ENCODE measurements at regions not wholly inside any gene's neighbourhood (a gene's known extent, or its start where the extent isn't known, plus 50 kb on each side); places are given as distances from the start of the nearest gene placed in this dataset.

DNA sequence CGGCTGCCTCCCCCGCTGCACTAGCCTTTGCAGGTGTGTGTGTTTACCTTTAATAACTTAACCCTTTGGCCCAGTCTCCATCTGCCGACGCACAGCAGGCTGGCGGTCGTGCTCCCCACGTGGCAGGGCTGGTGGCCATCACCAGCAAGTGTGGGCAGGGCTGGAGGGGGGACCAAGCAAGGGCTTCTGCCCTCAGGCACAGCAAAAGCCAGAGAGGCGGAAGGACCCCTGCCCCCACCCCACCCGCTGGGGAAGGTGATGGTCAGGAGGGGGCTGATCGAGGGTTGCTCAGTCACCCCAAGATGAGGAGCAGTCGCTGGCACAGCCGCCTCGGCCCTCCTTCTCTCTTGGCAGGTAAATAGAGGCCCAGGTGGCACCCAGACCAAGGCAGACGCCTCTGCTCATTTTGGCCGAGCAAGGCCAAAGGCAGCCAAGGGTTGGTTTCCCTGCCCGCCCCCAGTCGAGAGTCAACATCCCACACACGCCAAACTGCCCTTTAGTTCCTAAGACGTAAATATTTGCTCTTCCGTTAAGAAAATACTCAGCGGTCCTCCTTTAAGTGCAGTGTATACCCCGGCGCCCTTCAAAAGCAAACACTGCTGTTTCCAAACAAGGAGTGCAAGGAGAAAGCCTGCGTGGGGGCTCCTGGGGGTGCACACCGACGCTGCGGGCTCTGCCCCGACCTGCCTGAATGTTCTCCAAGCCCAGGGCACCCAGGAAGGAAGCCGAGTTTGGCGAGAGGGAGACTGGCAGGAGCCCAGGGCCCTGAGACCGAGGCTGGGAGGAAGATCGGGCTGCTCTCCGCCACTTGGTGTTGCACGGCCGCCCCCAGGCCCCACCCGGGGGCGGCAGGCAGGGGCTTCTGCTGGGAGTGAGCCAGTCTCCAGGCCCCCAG, 82.7 kb downstream of the SIK1 start:
- peak overlapping the region; percentile 20 to 85 for H3K27ac ChIP-seq
- peaks cover 4 to 46% of the 10 kb centered on the region in 2 donors for H3K4me1 ChIP-seq

DNA sequence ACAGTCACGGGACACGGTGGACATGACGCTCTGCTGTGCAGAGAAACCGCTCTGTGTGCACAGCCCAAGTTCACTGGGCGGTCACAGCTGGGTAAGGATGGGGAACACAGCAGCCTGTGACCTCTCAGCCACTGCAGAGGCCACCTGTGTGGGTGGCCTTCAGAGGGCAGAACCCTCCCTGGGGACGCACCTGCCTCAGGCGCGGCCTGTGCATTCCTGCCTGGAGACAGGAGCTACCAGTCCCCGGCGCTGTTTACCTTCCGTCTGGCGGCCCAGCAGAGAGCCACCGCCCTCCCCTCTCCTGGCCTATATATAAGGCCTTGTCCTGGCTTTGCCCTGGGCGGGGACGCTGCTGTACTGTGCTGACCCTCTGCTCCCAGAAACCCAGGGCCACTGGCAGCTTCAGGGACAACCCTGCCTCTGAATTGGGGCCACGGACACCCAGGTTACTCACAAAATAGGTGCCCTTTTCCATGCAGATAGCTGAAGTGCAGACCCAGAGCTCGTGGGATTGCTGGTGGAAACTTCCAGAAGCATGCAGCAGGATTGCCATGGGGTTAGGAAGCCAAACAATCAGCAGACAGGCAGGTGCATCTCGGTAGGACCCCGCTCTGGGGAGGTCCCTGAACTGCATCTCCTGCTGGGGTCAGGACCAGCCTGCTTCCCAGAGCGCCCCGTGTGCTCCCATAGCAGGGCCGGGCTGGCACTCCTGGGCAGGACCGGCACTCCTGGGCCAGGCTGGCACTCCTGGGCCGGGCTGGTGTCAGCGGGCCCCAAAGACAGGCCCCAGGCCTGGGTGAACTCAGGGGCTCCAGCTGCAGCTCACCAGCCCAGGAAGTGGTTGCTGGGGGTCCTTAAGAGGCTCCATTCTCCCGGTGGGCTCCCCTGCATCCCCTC, 83.6 kb downstream of the SIK1 start:
- TF ChIP-seq, protein P1, sequence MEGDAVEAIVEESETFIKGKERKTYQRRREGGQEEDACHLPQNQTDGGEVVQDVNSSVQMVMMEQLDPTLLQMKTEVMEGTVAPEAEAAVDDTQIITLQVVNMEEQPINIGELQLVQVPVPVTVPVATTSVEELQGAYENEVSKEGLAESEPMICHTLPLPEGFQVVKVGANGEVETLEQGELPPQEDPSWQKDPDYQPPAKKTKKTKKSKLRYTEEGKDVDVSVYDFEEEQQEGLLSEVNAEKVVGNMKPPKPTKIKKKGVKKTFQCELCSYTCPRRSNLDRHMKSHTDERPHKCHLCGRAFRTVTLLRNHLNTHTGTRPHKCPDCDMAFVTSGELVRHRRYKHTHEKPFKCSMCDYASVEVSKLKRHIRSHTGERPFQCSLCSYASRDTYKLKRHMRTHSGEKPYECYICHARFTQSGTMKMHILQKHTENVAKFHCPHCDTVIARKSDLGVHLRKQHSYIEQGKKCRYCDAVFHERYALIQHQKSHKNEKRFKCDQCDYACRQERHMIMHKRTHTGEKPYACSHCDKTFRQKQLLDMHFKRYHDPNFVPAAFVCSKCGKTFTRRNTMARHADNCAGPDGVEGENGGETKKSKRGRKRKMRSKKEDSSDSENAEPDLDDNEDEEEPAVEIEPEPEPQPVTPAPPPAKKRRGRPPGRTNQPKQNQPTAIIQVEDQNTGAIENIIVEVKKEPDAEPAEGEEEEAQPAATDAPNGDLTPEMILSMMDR (IDR thresholded peaks at IDR 0.05) = no peak
- peak in 3 of 4 donors; percentile 68 to 91 (median 91) for DNase-seq
- intact Hi-C loops (cut with DNase I) = no loop called here
- H3K36me3 ChIP-seq = no peaks in the 10 kb centered on the region
- H3K9me3 ChIP-seq = no peaks in the 10 kb centered on the region
- peak overlapping the region; percentile 20 to 85 for H3K27ac ChIP-seq
- H3K27me3 ChIP-seq = no peaks in the 10 kb centered on the region
- H3K4me1 ChIP-seq = peaks cover under 1 to 39% of the 10 kb centered on the region in 2 donors
- peak; percentile 80 for ATAC-seq
- no peak overlapping the region for H3K4me3 ChIP-seq

More for the DNA sequence above, 82.7 kb downstream of the SIK1 start:
- DNase-seq (peak in 2 of 4 donors; percentile 81 to 82), ATAC-seq (peak; percentile 68)
- Histone ChIP-seq H3K36me3 (no peaks in the 10 kb centered on the region), H3K9me3 (no peaks in the 10 kb centered on the region), H3K27me3 (no peaks in the 10 kb centered on the region), H3K4me3 (no peak overlapping the region)
- intact Hi-C loops (cut with DNase I) = no loop called here
- TF ChIP-seq, protein P1 (IDR thresholded peaks at IDR 0.05) = no peak

DNA sequence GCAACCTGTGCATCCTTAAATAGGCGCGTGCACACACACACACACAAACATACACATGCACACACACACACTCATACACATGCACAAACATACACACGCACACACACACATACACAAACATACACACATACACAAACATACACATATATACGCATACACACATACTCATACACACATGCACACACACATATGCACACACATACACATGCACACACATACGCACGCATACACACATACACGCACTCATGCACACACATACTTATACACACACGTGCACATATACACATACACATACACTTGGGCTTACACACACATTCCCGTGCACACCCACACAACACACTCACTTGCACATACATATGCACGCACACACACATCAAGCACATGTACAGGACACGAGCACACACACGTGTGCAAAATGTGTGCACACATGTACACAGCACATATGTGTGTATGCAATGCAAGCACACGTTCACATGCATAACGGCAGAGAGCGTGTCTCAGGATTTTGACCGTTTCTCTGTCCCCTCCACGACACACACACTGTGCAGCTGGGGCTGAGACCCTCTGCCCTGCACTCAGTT, 84.5 kb downstream of the SIK1 start:
- H3K9me3 ChIP-seq = no peaks in the 10 kb centered on the region
- peak overlapping the region in 1 of 2 donors; percentile 85 for H3K27ac ChIP-seq
- peaks cover 0 to 34% of the 10 kb centered on the region in 2 donors for H3K4me1 ChIP-seq
- no peak overlapping the region for H3K4me3 ChIP-seq
- H3K36me3 ChIP-seq = no peaks in the 10 kb centered on the region
- TF ChIP-seq, protein P1 (IDR thresholded peaks at IDR 0.05) = no peak
- H3K27me3 ChIP-seq = no peaks in the 10 kb centered on the region
- intact Hi-C loops (cut with DNase I) = no loop called here
- ATAC-seq = no peak
- no peak for DNase-seq

DNA sequence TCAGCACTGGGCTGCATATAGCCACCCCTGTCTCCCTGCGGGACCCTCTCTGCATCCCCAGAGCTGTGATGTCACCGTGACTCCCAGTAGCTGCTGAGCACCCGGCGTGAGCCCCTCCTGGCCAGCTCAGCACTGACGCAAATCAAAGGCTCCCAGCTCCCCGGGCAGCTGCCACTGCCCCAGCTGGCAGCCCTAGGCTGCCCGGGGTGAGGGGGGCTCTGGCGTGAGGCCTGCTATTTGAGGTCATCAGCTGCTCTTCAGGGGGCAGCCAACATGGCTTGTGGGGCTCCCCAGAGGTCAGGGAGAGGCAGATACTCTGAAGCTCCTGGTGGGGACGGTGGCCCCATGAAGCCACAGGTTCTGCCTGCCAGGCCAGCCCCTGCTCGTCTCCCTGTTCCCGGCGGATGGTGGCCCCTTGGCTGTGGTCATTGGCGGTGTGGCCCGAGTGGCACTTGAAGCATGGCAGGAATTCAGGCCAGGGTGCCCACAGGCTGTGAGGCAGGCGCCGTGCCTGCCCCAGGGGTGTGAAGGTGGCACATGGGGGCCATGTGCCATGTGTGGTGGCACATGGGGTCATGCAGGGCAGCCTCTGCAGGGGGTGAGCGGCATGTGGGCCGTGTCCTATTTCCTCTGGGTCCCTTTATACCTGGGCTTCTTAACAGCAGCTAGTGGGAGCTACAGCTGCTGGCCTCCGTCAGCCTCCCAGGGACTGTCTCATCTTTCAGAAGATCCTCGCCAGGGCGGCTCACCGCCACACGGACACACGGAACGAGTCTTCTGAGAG, 85.4 kb downstream of the SIK1 start:
- Histone ChIP-seq H3K27me3 (no peaks in the 10 kb centered on the region), H3K36me3 (no peaks in the 10 kb centered on the region), H3K4me3 (no peak overlapping the region), H3K4me1 (peaks cover 0 to 33% of the 10 kb centered on the region in 2 donors), H3K9me3 (no peaks in the 10 kb centered on the region), H3K27ac (no peak overlapping the region)
- intact Hi-C loops (cut with DNase I) = no loop called here
- DNase-seq (no peak), ATAC-seq (no peak)
- TF ChIP-seq, protein P1 (IDR thresholded peaks at IDR 0.05) = no peak

Data from left lung (tissue), 4 donors.